Adrenal gland (tissue), 9 donors: ENCODE measurements at regions not wholly inside any gene's neighbourhood (a gene's known extent, or its start where the extent isn't known, plus 50 kb on each side); places are given as distances from the start of the nearest gene placed in this dataset.

Experiments
- DNase-seq, 7 donors: peaks; one replicate each; pipeline ENCODE4 v3.0.0-alpha.2; 2019 to 2020
- H3K27ac ChIP-seq, 5 donors: fragments of 200-600 bp; sonication (generic) in 4 of 5; 1 replicate in 3 of 5; 2 replicates in 2 of 5; pipeline versions ENCODE4 v1.5.1 to v1.8.0; 2016 to 2020; ENCODE audit warnings: mild to moderate bottlenecking in 1 of 5
- H3K27me3 ChIP-seq: fragments of 200-600 bp; 2 replicates; pipeline ENCODE4 v1.8.0; 2021
- H3K36me3 ChIP-seq, 2 donors: fragments of 200-600 bp; replicated peaks in 1 of 2; 1 replicate in 1 of 2; 2 replicates in 1 of 2; pipeline versions ENCODE4 v1.5.1 to v1.8.0; 2018 to 2022
- H3K4me1 ChIP-seq, 2 donors: fragments of 200-600 bp; replicated peaks in 1 of 2; 1 replicate in 1 of 2; 2 replicates in 1 of 2; pipeline versions ENCODE4 v1.5.1 to v1.8.0; 2018 to 2021
- H3K4me3 ChIP-seq, 4 donors: fragments of 200-600 bp; sonication (generic) in 3 of 4; one replicate each; pipeline ENCODE4 v1.5.1; 2016 to 2018
- H3K9me3 ChIP-seq, 3 donors: fragments of 200-600 bp; sonication (generic) in 1 of 3; replicated peaks in 1 of 3; 1 replicate in 2 of 3; 2 replicates in 1 of 3; pipeline versions ENCODE4 v1.5.1 to v1.8.0; 2016 to 2021
- CTCF ChIP-seq, 6 experiments: fragments of 450-650 bp in 4 of 6; fragments of 200-600 bp in 2 of 6; sonication (generic) in 1 of 6; IDR thresholded peaks; 1 replicate in 5 of 6; 2 replicates in 1 of 6; pipeline versions ENCODE4 v1.5.1 to v1.8.0; 2016 to 2021; ENCODE audit warnings: antibody characterized with exemption in 6 of 6, mild to moderate bottlenecking in 2 of 6, moderate library complexity in 1 of 6
- POLR2A ChIP-seq, 2 donors: fragments of 450-650 bp; IDR thresholded peaks; one replicate each; pipeline ENCODE4 v1.6.1; 2017; ENCODE audit warnings: antibody characterized with exemption in 2 of 2, mild to moderate bottlenecking in 2 of 2, moderate library complexity in 1 of 2
- WGBS, 4 donors: extraction: QIAGEN DNeasy Blood & Tissue Kit in 2 of 4; methylation state at CpG; one replicate each; pipeline versions ENCODE4 v1.1.5 to v1.1.7; 2013 to 2017; 5-methylcytosine and 5-hydroxymethylcytosine counted together
- intact Hi-C, 2 donors: fragments of 100-400 bp; cut with DNase I; formaldehyde crosslinking; loops; one replicate each; pipeline versions ENCODE4 v1.14.1 to v1.15.0; 2022 to 2023
- donor health status: healthy with polysubstance abuse.
- donor health status: Bipolar disorder and iron deficiency.
- donor health status: DM: yes; HTN: yes; CAD: no.
- donor health status: DM: no; HTN: no; CAD: no.
- donor health status: DM: no; HTN: no; CAD: no.

- TF ChIP-seq POLR2A (IDR thresholded peaks at IDR 0.05), result no peak
- no peak for TF ChIP-seq CTCF (IDR thresholded peaks at IDR 0.05)
- Histone ChIP-seq H3K9me3 (no peaks in the 10 kb centered on the region), H3K36me3 (no peaks in the 10 kb centered on the region), H3K27ac (no peak overlapping the region), H3K27me3 (no peaks in the 10 kb centered on the region), H3K4me1 (no peaks in the 10 kb centered on the region), H3K4me3 (no peak overlapping the region)
- no peak for DNase-seq
- 84 to 89% (median 88%) methylated on average over 16 of the region's 16 CpGs for WGBS, 4 donors
- intact Hi-C loops, result no loop called here
Observed at GRCh38 chr7:70846208-70846607, 285.7 kb upstream of the GALNT17 start.

- no peak for TF ChIP-seq POLR2A (IDR thresholded peaks at IDR 0.05)
- TF ChIP-seq CTCF (IDR thresholded peaks at IDR 0.05), result no peak
- Histone ChIP-seq H3K27ac (no peak overlapping the region), H3K4me1 (no peaks in the 10 kb centered on the region), H3K9me3 (no peaks in the 10 kb centered on the region), H3K4me3 (no peak overlapping the region), H3K36me3 (no peaks in the 10 kb centered on the region), H3K27me3 (no peaks in the 10 kb centered on the region)
- intact Hi-C loops, result loop anchor here in 1 of 2 donors (10.0 kb wide), 1 partner anchor 665 kb away; no protein-coding TSS in a partner anchor
- WGBS, 4 donors, result 85 to 96% (median 89%) methylated on average over 3 of the region's 3 CpGs
- no peak for DNase-seq
Observed at GRCh38 chr7:70849580-70850235, 282.2 kb upstream of the GALNT17 start.

GRCh38 chr7:70855373-70855772 lies 276.6 kb upstream of the GALNT17 start:
- WGBS, 4 donors, result 76 to 80% (median 77%) methylated on average over 1 of the region's 1 CpG
- H3K36me3 ChIP-seq, result no peaks in the 10 kb centered on the region
- H3K4me1 ChIP-seq, result no peaks in the 10 kb centered on the region
- no peak for DNase-seq
- intact Hi-C loops, result loop anchor here (5.0 to 10.0 kb wide), 2 partner anchors 659 to 877 kb away; no protein-coding TSS in a partner anchor
- no peak for TF ChIP-seq POLR2A (IDR thresholded peaks at IDR 0.05)
- TF ChIP-seq CTCF (IDR thresholded peaks at IDR 0.05), result no peak
- H3K27ac ChIP-seq, result no peak overlapping the region
- no peaks in the 10 kb centered on the region for H3K9me3 ChIP-seq
- H3K27me3 ChIP-seq, result no peaks in the 10 kb centered on the region
- H3K4me3 ChIP-seq, result no peak overlapping the region

GRCh38 chr7:70856901-70857630 lies 274.9 kb upstream of the GALNT17 start:
- Histone ChIP-seq H3K4me3 (no peak overlapping the region), H3K27ac (no peak overlapping the region), H3K4me1 (no peaks in the 10 kb centered on the region), H3K9me3 (no peaks in the 10 kb centered on the region), H3K36me3 (no peaks in the 10 kb centered on the region), H3K27me3 (no peaks in the 10 kb centered on the region)
- no peak for TF ChIP-seq POLR2A (IDR thresholded peaks at IDR 0.05)
- TF ChIP-seq CTCF (IDR thresholded peaks at IDR 0.05), result peak; percentile 76 to 99 (median 86)
- intact Hi-C loops, result loop anchor here (5.0 to 10.0 kb wide), 2 partner anchors 658 to 875 kb away; no protein-coding TSS in a partner anchor
- DNase-seq, result peak; percentile 63 to 90 (median 75)
- 5 to 20% (median 9%) methylated on average over 4 of the region's 4 CpGs for WGBS, 4 donors
